NCI-H345 (cell line): ENCODE measurements at regions not wholly inside any gene's neighbourhood (a gene's known extent, or its start where the extent isn't known, plus 50 kb on each side); places are given as distances from the start of the nearest gene placed in this dataset.
A peak's percentile ranks its signal among the peaks of the same experiment; 100 is the strongest.

ENCODE experiments used
- DNase-seq: peaks from one replicate; lab custom pipeline; 2025; lab: John Stamatoyannopoulos, UW

DNA sequence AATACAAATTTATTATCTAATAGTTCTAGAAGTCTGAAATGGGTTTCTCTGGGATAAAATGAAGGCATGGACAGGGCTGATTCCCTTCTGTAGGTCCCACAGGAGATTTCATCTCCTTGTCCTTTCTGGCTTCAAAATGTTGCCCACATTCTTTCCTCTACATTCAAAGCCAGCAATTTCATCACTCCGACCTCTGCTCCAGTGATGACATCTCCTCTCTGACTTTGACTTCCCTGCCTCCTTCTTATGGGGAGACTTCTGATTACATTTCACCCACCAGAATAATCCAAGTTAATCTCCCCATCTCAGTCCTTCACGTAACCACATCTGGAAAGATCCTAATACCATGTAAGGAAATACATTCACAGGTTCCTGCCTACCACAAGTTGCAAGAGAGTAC, 358.0 kb upstream of the C1orf87 start:
- no peak for DNase-seq

DNA sequence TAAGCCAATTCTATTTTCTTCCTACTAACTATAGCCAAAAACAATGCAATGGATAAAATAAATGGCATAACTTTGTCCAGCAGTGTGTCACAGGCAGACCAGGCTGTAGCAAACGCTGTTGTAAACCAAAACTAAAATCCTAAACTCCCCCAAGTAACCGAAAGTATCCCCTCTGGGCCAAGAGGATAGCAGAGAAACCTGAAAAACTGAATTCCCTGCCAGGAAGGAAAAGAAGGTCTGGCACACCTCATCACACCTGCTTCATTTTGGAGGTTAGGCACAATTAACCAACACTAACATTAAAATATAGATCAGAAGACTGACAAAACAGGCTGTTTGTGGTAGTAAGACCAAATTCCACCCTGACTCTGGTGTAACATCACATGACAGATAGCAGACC, 356.8 kb upstream of the C1orf87 start:
- DNase-seq, result no peak

DNA sequence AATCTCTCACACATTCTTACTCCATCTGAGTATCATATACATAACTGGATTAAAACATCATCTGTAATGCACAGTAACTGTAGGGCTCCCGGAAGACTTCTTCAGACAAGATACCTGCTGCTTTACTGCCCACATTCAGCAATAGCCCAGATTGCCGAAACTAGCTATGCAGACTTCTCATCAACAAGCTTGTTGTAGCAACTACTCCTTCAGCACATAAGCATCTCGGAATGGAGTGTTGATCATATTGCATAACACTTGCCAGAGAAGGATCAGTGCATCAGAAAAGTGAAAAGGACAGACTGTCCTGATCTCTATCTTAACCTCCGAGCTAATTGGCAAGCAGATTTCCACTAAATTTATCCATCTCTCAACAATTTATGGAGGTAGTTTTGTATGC, 354.6 kb upstream of the C1orf87 start:
- DNase-seq, result no peak

DNA sequence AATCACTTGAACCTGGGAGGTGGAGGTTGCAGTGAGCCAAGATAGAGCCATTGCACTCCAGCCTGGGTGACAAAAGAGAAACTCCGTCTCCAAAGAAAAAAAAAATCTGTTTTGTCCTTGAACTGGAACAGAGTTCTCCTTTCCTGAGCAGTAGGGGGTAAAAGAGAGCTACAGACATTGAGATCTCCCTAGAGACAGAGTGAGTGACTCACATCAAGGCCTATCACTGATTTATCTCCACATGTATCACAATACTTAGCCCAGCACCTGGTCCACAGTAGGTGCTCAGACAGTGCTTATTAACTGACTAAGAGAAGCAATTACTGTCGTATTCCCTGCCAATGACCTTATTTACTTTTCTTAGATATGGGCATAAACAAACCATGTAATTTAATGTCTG, 354.1 kb upstream of the C1orf87 start:
- DNase-seq, result peak; percentile 38

DNA sequence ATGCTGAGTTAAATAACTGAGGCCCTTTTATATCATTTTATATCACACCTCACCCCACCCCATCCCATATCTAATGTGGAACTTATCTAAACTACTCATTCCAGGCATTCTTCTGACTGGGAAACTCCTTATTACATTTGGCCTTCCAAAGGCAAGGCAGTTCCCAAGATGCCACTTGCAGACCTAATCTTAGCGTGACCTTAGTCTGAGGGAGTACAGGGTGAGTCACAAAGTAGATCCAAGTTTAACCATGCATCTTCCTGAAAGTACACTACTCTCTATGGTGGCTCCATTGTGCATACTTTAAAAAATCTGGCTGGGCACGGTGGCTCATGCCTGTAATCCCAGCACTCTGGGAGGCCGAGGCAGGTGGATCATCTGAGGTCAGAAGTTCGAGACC, 353.6 kb upstream of the C1orf87 start:
- no peak for DNase-seq

DNA sequence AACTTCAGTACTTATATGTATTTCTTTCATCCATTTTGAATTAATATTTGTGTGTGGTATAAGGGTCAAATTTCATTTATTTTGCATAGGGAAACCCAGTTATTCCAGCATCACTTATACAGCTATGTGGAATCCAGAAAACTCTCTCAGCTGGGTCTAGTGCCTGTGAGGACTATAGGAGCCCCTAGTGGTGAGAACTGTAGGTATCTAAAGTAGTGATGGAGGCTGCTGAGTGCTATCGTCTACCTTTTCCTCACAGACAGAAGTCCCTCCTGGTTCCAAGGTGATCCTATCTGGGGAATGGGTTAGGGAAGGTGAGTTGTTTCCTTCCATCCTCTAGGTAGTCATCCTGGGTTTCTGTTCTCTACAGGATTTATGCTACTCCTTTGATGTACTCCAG, 352.0 kb upstream of the C1orf87 start:
- DNase-seq, result no peak

DNA sequence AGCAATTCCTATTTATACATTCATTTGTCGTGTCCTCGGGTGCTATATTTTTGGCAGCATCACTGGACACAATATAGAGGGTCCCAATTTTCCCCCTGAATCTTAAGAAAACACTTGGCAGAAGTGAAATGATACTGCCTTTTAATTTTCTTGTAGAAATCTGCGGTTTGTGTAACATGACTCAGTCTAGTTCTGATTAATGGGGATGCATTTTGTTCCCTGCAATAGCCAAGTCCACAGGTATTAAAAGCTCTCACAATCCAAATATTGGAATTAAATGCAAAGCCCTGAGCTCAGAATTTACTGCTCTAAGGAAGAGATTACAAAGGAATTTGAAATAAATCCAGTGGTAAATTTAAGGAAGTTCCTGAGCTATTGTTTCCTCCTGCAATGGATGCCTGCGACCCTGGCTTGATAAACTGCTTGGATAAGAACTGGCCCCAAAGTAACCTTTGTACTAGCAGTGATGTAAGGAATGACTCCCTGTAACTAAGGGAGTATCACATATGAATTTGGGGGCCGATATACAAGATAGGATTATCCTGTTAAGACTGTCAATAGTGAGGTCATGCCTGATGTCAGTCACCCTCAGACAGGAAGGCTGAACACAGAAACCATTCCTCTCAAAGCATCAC, 349.7 kb upstream of the C1orf87 start:
- DNase-seq, result no peak

DNA sequence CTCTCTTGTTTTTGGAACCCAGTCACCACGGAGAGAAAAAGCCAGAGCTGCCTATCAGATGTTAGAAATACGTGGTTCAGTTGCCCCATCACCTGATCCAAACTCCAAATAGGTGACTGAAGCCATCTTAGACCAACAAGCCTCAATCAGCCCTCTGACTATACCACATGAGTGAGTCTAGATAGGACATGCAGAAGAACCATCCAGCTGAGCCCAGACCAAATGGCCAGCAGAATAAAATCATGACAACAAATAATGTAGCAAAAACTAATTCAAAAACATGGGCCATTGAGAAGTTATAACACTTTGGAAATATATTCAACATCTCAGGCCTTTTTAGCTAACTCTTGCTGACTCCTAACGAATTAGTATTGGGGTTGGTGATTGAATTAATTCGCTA, 348.4 kb upstream of the C1orf87 start:
- DNase-seq, result no peak

DNA sequence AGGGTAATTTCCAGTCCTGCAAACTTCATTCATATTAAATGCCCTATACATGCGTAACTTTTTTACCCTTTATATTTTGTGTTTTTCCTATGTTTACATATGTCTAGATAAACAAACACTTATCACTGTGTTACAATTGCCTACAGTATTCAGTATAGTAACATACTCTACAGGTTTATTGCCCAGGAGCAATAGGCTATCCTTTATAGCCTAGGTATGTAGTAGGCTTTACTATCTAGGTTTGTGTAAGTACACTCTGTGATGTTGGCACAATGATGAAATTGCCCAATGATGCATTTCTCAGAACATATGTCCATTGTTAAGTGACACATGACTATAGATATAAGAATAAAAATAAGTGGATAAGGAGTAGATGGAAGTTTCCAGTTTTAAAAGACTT, 345.5 kb upstream of the C1orf87 start:
- no peak for DNase-seq

DNA sequence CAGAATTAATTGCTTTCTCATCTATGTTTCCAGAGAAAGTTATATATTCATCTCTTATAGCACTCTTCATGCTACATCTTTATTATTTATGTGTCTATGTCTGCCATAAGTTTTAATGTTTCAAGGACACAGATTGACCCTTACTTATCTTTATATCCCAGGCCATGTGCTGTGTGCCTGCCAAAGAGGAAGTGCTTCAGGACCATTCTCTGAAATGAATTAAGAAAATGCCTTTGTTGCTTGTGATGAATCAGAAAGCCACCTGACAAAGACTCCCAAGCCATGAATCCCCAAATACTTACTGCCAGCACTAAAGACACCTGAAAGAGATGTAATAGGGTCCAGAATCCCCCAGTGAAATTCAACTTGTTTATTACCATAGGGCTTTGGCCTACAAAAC, 342.1 kb upstream of the C1orf87 start:
- DNase-seq, result no peak

DNA sequence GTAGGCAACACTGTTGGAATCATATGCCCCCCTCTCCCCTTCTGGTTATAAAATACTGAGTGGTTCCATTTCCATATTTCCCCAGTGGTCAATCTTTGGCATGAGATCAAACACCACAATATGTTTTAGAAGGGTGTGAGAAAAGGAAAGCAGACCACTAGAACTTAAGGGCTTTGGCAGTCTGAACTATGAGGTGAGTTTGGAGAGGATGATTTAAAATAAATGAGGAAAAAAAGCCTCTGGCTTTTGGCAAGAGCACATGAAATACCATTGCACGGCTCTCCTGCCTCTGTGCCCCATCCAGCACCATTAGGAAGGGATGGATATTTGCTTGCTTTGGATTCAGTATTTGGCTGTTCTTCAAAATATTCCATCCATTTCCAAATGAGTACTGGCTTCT, 339.5 kb upstream of the C1orf87 start:
- no peak for DNase-seq

DNA sequence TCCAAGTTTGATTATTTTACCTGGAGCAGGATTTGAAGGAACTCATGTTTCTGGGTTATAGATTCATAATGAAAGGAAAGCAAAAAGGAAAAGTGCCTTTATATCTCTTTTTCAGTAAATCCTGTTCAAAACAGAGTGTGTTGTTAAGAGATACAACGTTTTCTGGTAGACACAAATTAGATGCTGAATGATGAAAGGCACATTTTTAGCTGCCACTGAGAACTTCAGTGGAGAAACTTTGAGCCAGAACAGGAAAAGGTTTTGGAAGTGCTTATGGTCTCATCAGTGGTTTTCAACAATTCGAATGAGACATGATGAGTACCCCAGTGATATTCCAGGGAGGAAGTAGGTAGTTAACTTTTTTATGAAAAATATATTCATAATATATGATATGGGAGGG, 338.0 kb upstream of the C1orf87 start:
- DNase-seq, result no peak

DNA sequence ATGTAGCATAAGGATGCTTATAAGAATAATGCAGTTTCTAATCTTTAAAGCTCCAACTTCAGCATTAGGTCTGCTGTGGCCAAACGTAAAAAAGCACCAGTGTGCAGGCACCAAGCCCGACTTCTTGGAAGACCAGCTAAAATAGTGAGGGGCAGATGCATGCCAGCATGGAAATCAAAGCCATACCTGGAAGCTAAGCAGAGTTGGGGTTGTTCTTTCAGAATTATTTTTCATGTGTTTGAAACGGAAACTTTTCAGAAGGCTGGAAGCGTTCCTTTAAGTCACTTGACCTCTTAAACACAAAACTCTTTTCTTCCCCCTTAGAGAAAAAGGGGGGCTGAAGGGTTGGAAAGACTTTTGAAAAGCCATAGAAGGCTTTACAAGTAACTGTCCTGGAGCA, 329.2 kb upstream of the C1orf87 start:
- no peak for DNase-seq

DNA sequence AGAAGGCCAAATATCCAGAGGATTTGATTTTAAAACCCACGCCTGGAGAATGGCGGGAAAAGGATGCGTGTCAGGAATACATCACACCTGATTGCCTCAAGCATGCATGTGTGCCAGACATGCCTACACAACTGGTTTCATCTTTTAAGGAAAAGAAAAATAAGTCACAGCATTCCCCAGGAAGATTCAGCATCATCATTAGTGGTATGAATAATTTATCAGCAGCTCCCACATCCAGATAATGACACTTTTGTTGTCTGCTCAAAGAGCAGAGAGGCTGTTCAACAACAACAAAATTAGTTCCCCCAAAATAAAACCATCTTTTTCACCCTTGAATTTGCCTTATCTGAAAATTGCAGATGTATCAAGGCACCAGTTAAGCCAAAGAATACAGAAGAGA, 328.6 kb upstream of the C1orf87 start:
- no peak for DNase-seq

DNA sequence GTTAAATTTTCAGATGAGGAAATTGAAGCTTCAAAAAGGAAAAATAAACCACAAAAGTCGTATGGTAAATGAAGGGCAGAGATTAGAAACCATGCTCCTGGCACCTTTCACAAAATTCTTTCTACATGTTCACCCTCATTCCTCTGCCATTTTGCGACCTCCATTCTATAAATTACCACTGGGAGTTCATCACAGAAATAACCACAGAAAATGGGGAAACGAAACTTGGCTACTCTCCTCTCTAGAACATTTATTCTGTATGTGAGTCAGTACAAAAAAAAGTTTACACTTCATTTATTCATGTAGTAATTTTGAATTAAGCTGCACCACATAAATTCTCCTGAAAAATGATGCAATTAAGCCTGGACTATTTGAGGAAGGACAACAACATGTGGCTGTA, 320.9 kb upstream of the C1orf87 start:
- DNase-seq, result no peak

DNA sequence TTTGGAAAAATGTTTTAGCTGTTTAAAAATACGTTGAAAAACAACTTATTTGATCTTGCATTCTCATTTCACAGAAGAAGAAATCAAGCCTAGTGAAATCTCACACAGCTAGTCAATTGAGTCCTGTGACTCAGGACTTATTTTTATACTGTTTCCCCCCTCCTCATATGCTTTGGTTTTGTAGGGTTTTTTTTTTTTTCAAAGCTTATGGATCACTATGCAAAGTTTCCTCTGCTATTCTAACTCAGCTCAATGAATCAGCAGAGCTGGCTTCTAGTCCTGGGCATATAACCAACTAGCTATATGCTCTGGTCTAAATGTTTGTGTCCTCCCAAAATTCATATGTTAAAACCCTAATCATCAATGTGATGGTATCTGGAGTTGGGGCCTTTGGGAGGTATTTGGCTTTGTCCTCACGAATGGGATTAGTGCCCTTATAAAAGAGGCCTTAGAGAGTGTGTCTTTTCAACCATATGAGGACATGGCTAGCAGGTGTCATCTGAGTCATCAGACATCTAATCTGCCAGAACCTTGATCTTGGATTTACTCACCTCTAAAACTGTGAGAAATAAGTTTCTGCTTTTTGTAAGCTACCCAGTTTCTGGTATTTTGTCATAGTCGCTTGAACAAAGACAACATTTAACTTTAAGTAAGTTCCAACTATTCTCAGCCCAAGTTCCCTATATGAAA, 317.2 kb upstream of the C1orf87 start:
- DNase-seq, result no peak

DNA sequence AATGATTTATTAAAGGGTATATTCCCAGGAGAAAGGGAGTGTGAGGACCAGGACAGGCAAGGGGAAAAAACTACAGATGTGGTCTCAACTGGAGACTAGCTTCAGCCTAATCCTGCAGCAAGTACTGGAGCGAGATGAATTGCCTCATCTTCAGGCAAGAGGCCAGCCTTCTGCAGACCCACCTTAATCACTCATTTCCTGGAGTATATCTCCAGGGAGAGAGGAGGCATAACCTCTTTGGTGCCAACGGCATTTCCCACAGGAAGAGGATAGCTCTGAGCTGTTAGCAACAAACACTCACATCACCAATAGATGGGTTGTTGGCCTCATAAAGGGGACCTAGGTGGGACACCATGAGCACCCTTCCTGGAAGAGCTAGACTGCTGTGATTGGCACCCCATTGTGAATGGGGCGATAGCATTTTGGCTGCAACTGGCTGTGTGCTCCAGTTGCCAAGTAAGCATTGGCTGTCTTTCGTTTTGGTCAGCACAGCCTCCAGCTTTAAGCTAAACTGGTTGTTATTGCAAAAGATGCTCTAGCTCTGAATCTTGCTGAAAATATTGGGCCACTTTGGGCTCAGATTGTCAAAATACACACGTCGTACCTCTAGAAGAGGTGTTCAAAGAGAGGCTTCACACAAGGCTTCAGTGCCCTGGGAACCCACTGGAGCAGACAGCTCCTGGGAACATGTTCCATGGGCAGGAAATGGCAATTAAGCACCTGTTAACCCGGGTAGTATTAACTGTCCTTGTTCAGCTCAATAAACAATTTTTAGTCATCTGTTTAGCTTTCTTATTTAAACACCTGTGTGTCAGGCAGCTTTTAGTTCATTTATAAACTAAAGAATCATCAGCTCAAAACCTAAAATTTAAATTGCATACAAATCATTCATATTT, 314.8 kb upstream of the C1orf87 start:
- DNase-seq, result no peak

DNA sequence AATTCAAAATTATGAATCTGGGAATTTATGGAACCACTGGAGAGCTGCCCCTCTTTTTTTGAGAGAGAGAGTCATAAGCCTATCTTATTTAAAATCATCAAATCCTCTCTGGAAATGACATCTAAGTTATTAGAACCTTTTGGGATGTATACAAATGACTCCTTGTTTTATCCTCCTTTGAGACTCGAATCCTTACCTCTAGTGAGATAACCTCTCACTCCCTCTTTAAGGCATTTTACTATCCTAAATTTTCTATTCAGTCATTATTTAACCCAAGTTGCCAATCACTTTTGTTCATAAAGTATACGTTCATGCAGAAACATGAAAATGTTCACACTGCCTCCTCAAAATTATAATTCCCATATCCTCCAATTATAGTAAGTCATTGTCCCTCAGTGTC, 313.6 kb upstream of the C1orf87 start:
- DNase-seq, result no peak

DNA sequence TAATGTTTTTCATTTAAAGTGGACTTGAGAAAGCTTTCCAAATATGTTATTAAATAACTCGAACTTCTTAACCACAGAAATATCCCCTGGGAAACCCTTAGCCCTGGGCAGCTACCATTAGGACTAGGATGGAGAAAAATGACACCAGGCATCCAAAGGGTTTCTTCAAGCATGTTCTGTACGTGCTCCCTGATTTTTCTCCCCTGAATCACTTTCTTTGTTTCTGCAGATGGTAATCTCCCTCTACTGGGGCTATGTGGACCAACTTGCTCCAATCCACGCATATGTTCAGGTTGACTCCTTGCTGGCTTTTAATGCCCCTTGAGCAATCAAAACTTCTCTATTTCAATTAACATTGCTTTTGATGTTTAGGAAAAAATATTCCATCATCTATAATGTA, 312.7 kb upstream of the C1orf87 start:
- DNase-seq, result no peak

DNA sequence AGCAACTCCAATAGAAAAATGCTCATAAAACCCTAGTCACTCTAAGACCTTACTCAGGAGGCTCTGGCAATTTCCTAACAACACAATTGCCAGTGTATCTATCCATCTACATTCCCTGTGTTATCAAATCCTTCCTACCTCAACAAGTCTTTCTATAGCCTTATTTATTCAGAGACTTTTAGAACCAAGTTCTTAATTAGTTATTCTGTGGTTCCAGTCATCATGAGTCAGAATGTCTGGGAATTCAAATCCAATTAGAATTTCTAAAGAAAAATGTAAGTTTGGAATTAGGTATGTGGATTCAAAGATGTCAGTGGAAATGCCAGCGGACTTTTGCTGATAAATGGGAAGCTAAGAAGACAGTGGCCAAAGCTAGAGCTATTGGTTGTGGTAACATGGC, 302.6 kb upstream of the C1orf87 start:
- DNase-seq, result no peak

DNA sequence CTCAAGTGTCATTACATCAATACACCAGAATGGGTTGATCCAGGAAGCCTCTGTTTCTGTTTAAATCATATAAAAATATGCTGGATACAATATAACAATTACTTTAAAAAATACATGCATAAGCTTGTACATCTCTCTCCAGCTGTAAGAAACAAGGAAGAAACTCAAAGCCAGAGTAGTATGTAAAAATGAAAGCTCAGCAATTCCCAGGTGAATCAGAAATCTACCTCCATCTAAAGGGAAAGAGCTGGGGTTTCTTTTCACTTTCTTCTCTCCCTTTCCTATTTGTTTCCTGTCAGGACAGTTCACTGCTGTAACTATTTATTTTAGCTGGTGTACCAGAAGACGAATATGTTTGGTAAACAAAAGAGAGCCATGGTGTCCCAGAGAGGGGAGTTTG, 301.0 kb upstream of the C1orf87 start:
- no peak for DNase-seq

DNA sequence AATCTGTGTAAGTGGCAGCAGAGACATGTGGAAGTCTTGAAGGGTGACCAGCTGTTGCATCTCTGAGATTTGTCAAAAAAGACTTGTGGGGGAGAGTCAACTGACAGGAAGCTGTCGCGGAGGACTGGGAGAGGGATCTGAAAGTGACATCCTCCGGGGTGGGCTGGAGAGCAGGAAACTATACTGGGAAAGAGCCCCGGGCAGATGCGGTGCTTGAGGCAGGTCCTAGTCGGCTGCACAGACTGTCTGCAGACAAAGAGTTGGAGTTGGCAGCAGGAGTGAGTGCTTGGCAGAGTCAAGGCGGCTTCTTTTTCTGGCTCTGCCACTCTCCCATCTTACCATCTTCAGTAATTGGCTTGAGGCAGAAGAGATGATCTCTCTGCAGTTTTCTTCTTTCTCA, 294.0 kb upstream of the C1orf87 start:
- DNase-seq, result no peak

DNA sequence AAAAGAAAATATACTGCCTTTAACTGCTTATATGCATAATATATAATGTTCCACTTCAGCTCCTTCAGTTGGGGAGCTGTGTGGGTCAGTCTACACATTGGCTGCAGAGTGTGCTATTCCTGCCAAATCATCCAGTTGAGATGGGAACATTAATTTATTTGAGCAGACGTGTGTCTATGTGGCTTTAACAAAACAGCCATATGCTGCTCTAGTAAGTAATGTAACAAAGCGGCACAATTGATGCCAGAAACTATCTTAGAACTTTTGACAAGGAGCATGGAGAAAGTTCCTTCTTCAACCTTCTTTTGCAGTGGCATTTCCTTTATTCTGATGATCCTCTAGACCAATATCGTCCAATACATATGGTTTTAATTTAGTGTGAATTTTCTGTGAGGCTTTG, 285.9 kb upstream of the C1orf87 start:
- DNase-seq, result no peak
